HCT116 (cell line): ENCODE measurements at regions not wholly inside any gene's neighbourhood (a gene's known extent, or its start where the extent isn't known, plus 50 kb on each side); places are given as distances from the start of the nearest gene placed in this dataset.

ENCODE experiments used
- ATAC-seq: fragments of 200-7000 bp; cut with Tn5 transposase; 2 replicates; pipeline ENCODE4 v1.9.1; 2020; ENCODE audit warnings: mild to moderate bottlenecking, moderate library complexity
- BruUV-seq: library from RNA; stranded (reverse); fragments of 400-500 nt; replicated peaks from 2 replicates; lab custom pipeline; 2021; lab: Mats Ljungman, UMichigan
- CTCF ChIA-PET: fragments of 300-600 bp; sonication (Branson Sonifier 250); formaldehyde crosslinking; loops from one replicate; lab custom pipeline; 2021; ENCODE audit warnings: antibody characterized with exemption; lab: Charles Lee
- POLR2A ChIA-PET: fragments of 300-600, 350-600 bp; sonication (Branson Sonifier 250); formaldehyde crosslinking; loops from one replicate; lab custom pipeline; 2021; ENCODE audit warnings: antibody characterized with exemption; lab: Charles Lee
- RAD21 ChIA-PET, 2 experiments: fragments of 300-600 bp; sonication (Branson Sonifier 250); formaldehyde crosslinking; loops; one replicate each; lab custom pipeline; 2023; ENCODE audit warnings: low total read pairs in 2 of 2; ENCODE audit not compliant: uncharacterized antibody in 2 of 2, unreplicated experiment in 2 of 2, low non-redundant PET in 1 of 2; lab: Charles Lee
- DNase-seq: peaks from one replicate; pipeline ENCODE4 v3.0.0-alpha.2; 2010; ENCODE audit warnings: low read depth, low spot score
- H2AFZ ChIP-seq: fragments of 200-600 bp; shearing (Covaris generic), sonication (generic); 2 replicates; pipeline ENCODE4 v1.6.1; 2017; ENCODE audit warnings: low read depth, mixed run types, mixed read lengths, antibody characterized with exemption, low read length; ENCODE audit not compliant: poor library complexity, severe bottlenecking
- H3K27ac ChIP-seq: 2 replicates; pipeline ENCODE4 v1.5.1; 2012; ENCODE audit warnings: low read depth, low read length
- H3K27me3 ChIP-seq: fragments of 200-600 bp; sonication (generic); 2 replicates; pipeline ENCODE4 v1.6.1; 2016; ENCODE audit warnings: mixed run types, low read length, mixed read lengths; ENCODE audit not compliant: insufficient read depth
- H3K36me3 ChIP-seq, 2 experiments: fragments of 200-500 bp in 1 of 2; fragments of 200-600 bp in 1 of 2; sonication (Bioruptor generic) in 1 of 2; sonication (generic) in 1 of 2; 2 replicates each; pipeline versions ENCODE4 v1.5.1 to v1.6.1; 2014 to 2016; ENCODE audit warnings: low read length in 2 of 2, inconsistent platforms in 1 of 2, mixed read lengths in 1 of 2, mixed run types in 1 of 2; ENCODE audit not compliant: insufficient read depth in 2 of 2, control insufficient read depth in 1 of 2
- H3K4me1 ChIP-seq, 2 experiments: fragments of 200-600 bp in 1 of 2; sonication (generic) in 1 of 2; 2 replicates each; pipeline versions ENCODE4 v1.5.1 to v1.6.1; 2012 to 2017; ENCODE audit warnings: low read length in 2 of 2, inconsistent platforms in 1 of 2, mild to moderate bottlenecking in 1 of 2, mixed read lengths in 1 of 2, mixed run types in 1 of 2, moderate library complexity in 1 of 2; ENCODE audit not compliant: insufficient read depth in 2 of 2, control insufficient read depth in 1 of 2
- H3K4me2 ChIP-seq: fragments of 200-600 bp; sonication (generic); 2 replicates; pipeline ENCODE4 v1.6.1; 2017; ENCODE audit warnings: mixed run types, low read length, mixed read lengths
- H3K4me3 ChIP-seq, 2 experiments: fragments of 200-600 bp in 1 of 2; sonication (generic) in 1 of 2; replicated peaks in 1 of 2; 2 replicates each; pipeline ENCODE4 v1.5.1; 2011 to 2016; ENCODE audit warnings: low read length in 2 of 2, control low read depth in 1 of 2, low read depth in 1 of 2, mild to moderate bottlenecking in 1 of 2, mixed read lengths in 1 of 2, mixed run types in 1 of 2
- H3K79me2 ChIP-seq: fragments of 200-600 bp; sonication (generic); 2 replicates; pipeline ENCODE4 v1.6.1; 2017; ENCODE audit warnings: mild to moderate bottlenecking, mixed run types, low read length, moderate library complexity, mixed read lengths; ENCODE audit not compliant: insufficient read depth
- H3K9ac ChIP-seq: fragments of 200-600 bp; sonication (generic); 2 replicates; pipeline ENCODE4 v1.6.1; 2016; ENCODE audit warnings: low read length, mixed read lengths
- H3K9me2 ChIP-seq: fragments of 200-600 bp; sonication (generic), shearing (Covaris generic); 2 replicates; pipeline ENCODE4 v1.6.1; 2017; ENCODE audit warnings: mixed run types, mild to moderate bottlenecking, moderate library complexity; ENCODE audit not compliant: insufficient read depth
- H3K9me3 ChIP-seq, 2 experiments: fragments of 200-500 bp in 1 of 2; fragments of 200-600 bp in 1 of 2; sonication (Bioruptor generic) in 1 of 2; sonication (generic) in 1 of 2; 2 replicates each; pipeline ENCODE4 v1.6.1; 2014 to 2017; ENCODE audit warnings: low read length in 2 of 2, mixed read lengths in 2 of 2, inconsistent platforms in 1 of 2, low read depth in 1 of 2, mild to moderate bottlenecking in 1 of 2, mixed run types in 1 of 2, moderate library complexity in 1 of 2; ENCODE audit not compliant: control insufficient read depth in 1 of 2, insufficient read depth in 1 of 2
- H4K20me1 ChIP-seq: fragments of 200-600 bp; sonication (generic), shearing (Covaris generic); 2 replicates; pipeline ENCODE4 v1.6.1; 2017; ENCODE audit warnings: mixed run types, mild to moderate bottlenecking, moderate library complexity; ENCODE audit not compliant: insufficient read depth
- CEBPB ChIP-seq: IDR thresholded peaks from 2 replicates; pipeline ENCODE4 v1.6.1; 2012; ENCODE audit warnings: low read depth
- CTCF ChIP-seq, 3 experiments: fragments of 200-600 bp in 1 of 3; sonication (generic) in 1 of 3; IDR thresholded peaks in 2 of 3; conservative IDR thresholded peaks in 1 of 3; 2 replicates each; pipeline ENCODE4 v1.5.1; 2012 to 2017; ENCODE audit warnings: low read depth in 2 of 3, low read length in 2 of 3, antibody characterized with exemption in 1 of 3, borderline replicate concordance in 1 of 3, control low read depth in 1 of 3, mild to moderate bottlenecking in 1 of 3, mixed read lengths in 1 of 3, mixed run types in 1 of 3, moderate library complexity in 1 of 3; ENCODE audit not compliant: insufficient read depth in 1 of 3
- EZH2phosphoT487 ChIP-seq: fragments of 200-600 bp; IDR thresholded peaks from 2 replicates; pipeline ENCODE4 v1.6.1; 2018; ENCODE audit warnings: antibody characterized with exemption, borderline replicate concordance
- FOSL1 ChIP-seq: IDR thresholded peaks from 2 replicates; pipeline ENCODE4 v1.6.1; 2012; ENCODE audit warnings: low read depth
- JUND ChIP-seq: IDR thresholded peaks from 2 replicates; pipeline ENCODE4 v1.6.1; 2012
- MAX ChIP-seq: IDR thresholded peaks from 2 replicates; pipeline ENCODE4 v1.6.1; 2012
- POLR2A ChIP-seq: IDR thresholded peaks from 2 replicates; pipeline ENCODE4 v1.7.0; 2011; ENCODE audit warnings: borderline replicate concordance; ENCODE audit not compliant: insufficient read depth, insufficient read length; ENCODE audit errors: extremely low read depth
- POLR2AphosphoS5 ChIP-seq: IDR thresholded peaks from 2 replicates; pipeline ENCODE4 v1.6.1; 2011; ENCODE audit warnings: mild to moderate bottlenecking, low read depth, low read length, moderate library complexity
- RAD21 ChIP-seq: IDR thresholded peaks from 2 replicates; pipeline ENCODE4 v1.6.1; 2012; ENCODE audit warnings: low read depth, mild to moderate bottlenecking
- REST ChIP-seq: IDR thresholded peaks from 2 replicates; pipeline ENCODE4 v1.6.1; 2012; ENCODE audit warnings: low read depth
- SRF ChIP-seq: IDR thresholded peaks from 2 replicates; pipeline ENCODE4 v1.6.1; 2012; ENCODE audit warnings: low read depth
- TCF7L2 ChIP-seq: IDR thresholded peaks from 2 replicates; pipeline ENCODE4 v1.7.0; 2011; ENCODE audit warnings: borderline replicate concordance, inconsistent platforms; ENCODE audit not compliant: insufficient read depth, insufficient read length; ENCODE audit errors: extremely low read depth
- ZBTB33 ChIP-seq: IDR thresholded peaks from 2 replicates; pipeline ENCODE4 v1.6.1; 2011; ENCODE audit warnings: mild to moderate bottlenecking, low read length, moderate library complexity; ENCODE audit not compliant: insufficient replicate concordance; ENCODE audit errors: extremely low read depth
- ZFX ChIP-seq: fragments of 450-650 bp; IDR thresholded peaks from 2 replicates; pipeline ENCODE4 v1.6.1; 2017
- ZNF274 ChIP-seq: fragments of 200-500 bp; sonication (Bioruptor generic); IDR thresholded peaks from 2 replicates; pipeline ENCODE4 v1.6.1; 2014; ENCODE audit warnings: mild to moderate bottlenecking, low read depth, low read length, inconsistent platforms
- intact Hi-C: fragments of 100-400 bp; cut with micrococcal nuclease; formaldehyde crosslinking; loops from 2 replicates; pipeline ENCODE4 v1.10.0; 2022

GRCh38 chr4:123305736-123306135, 90.9 kb upstream of the SPRY1 start:
- no peaks in the 10 kb centered on the region for H3K79me2 ChIP-seq
- intact Hi-C loops = no loop called here

More at GRCh38 chr4:123305736-123306135, 90.9 kb upstream of the SPRY1 start:
- DNase-seq (no peak), ATAC-seq (no peak)
- no peaks in the 10 kb centered on the region for H3K9me2 ChIP-seq
- ChIA-PET CTCF (no interaction called here), RAD21 (no interaction called here), POLR2A (no interaction called here)
- H3K27me3 ChIP-seq = no peaks in the 10 kb centered on the region
- no peaks in the 10 kb centered on the region for H3K36me3 ChIP-seq
- no peaks in the 10 kb centered on the region for H4K20me1 ChIP-seq
- no TSS peak for BruUV-seq
- H3K27ac ChIP-seq = no peak overlapping the region
- no peaks in the 10 kb centered on the region for H3K9me3 ChIP-seq
- no peak for TF ChIP-seq SRF
- TF ChIP-seq TCF7L2 = no peak
- TF ChIP-seq REST = no peak
- no peak for TF ChIP-seq POLR2A
- TF ChIP-seq ZFX = no peak
- no peak for TF ChIP-seq EZH2phosphoT487
- no peak for TF ChIP-seq ZNF274
- TF ChIP-seq FOSL1 = no peak
- TF ChIP-seq ZBTB33 = no peak
- TF ChIP-seq CEBPB = no peak
- no peak for TF ChIP-seq RAD21
- no peak for TF ChIP-seq JUND
- no peak for TF ChIP-seq CTCF (IDR thresholded peaks at IDR 0.05 in 2 of 3, conservative IDR thresholded peaks at IDR 0.05 in 1 of 3; ENCODE audit: borderline replicate concordance in 1 of 3, insufficient read depth in 1 of 3, low read depth in 2 of 3, low read length in 2 of 3)
- TF ChIP-seq MAX = no peak
- TF ChIP-seq POLR2AphosphoS5 = no peak
- no peak overlapping the region for H3K4me2 ChIP-seq
- H3K4me3 ChIP-seq = no peak overlapping the region
- no peaks in the 10 kb centered on the region for H3K4me1 ChIP-seq
- H2AFZ ChIP-seq = no peak overlapping the region
- H3K9ac ChIP-seq = no peak overlapping the region
